Astrocyte (in vitro differentiated cells and primary cell): ENCODE measurements at regions not wholly inside any gene's neighbourhood (a gene's known extent, or its start where the extent isn't known, plus 50 kb on each side); places are given as distances from the start of the nearest gene placed in this dataset.

Experiments used
- DNase-seq: peaks from one replicate; pipeline ENCODE4 v3.0.0-alpha.2; 2010; ENCODE audit warnings: low read depth
- FAIRE-seq: peaks from 2 replicates; lab custom pipeline; 2011; peaks lifted over from hg19 to GRCh38; lab: Jason Lieb, UNC
- H2AFZ ChIP-seq: 2 replicates; pipeline ENCODE4 v1.6.0; 2012; ENCODE audit warnings: low read depth, low read length, inconsistent platforms
- H3K27ac ChIP-seq: 2 replicates; pipeline ENCODE4 v1.5.1; 2011; ENCODE audit warnings: low read depth, low read length, inconsistent platforms
- H3K27me3 ChIP-seq: 2 replicates; pipeline ENCODE4 v1.6.0; 2011; ENCODE audit warnings: low read length, inconsistent platforms; ENCODE audit not compliant: insufficient read depth
- H3K36me3 ChIP-seq: 2 replicates; pipeline ENCODE4 v1.5.1; 2011; ENCODE audit warnings: low read length, inconsistent platforms; ENCODE audit not compliant: insufficient read depth
- H3K4me1 ChIP-seq: 2 replicates; pipeline ENCODE4 v1.5.1; 2011; ENCODE audit warnings: low read length, inconsistent platforms; ENCODE audit not compliant: insufficient read depth
- H3K4me2 ChIP-seq: 2 replicates; pipeline ENCODE4 v1.6.0; 2012; ENCODE audit warnings: low read length, inconsistent platforms
- H3K4me3 ChIP-seq: 2 replicates; pipeline ENCODE4 v1.5.1; 2011; ENCODE audit warnings: low read depth, mild to moderate bottlenecking, low read length, inconsistent platforms; ENCODE audit not compliant: insufficient read depth
- H3K79me2 ChIP-seq: 2 replicates; pipeline ENCODE4 v1.6.0; 2012; ENCODE audit warnings: mild to moderate bottlenecking, low read length, inconsistent platforms; ENCODE audit not compliant: insufficient read depth
- H3K9ac ChIP-seq: 2 replicates; pipeline ENCODE4 v1.6.0; 2012; ENCODE audit warnings: mild to moderate bottlenecking, low read length, inconsistent platforms
- H3K9me3 ChIP-seq: 2 replicates; pipeline ENCODE4 v1.5.1; 2012; ENCODE audit warnings: low read depth, mild to moderate bottlenecking, low read length, inconsistent platforms; ENCODE audit not compliant: insufficient read depth
- H4K20me1 ChIP-seq: 2 replicates; pipeline ENCODE4 v1.6.0; 2012; ENCODE audit warnings: low read length, inconsistent platforms; ENCODE audit not compliant: insufficient read depth
- H3K27ac Mint-ChIP-seq: one replicate; pipeline ENCODE4 v1.8.0; 2021; ENCODE audit warnings: mild to moderate bottlenecking, mixed read lengths; ENCODE audit not compliant: unreplicated experiment
- H3K27me3 Mint-ChIP-seq: one replicate; pipeline ENCODE4 v1.8.0; 2021; ENCODE audit warnings: low read depth, mixed read lengths; ENCODE audit not compliant: unreplicated experiment
- H3K36me3 Mint-ChIP-seq: one replicate; pipeline ENCODE4 v1.8.0; 2021; ENCODE audit warnings: low read depth, mixed read lengths; ENCODE audit not compliant: unreplicated experiment
- H3K4me1 Mint-ChIP-seq: one replicate; pipeline ENCODE4 v1.8.0; 2021; ENCODE audit warnings: low read depth, mixed read lengths; ENCODE audit not compliant: unreplicated experiment
- H3K4me3 Mint-ChIP-seq: one replicate; pipeline ENCODE4 v1.8.0; 2021; ENCODE audit warnings: mild to moderate bottlenecking, moderate library complexity, mixed read lengths; ENCODE audit not compliant: unreplicated experiment
- H3K9me3 Mint-ChIP-seq: one replicate; pipeline ENCODE4 v1.8.0; 2021; ENCODE audit warnings: mild to moderate bottlenecking, mixed read lengths; ENCODE audit not compliant: unreplicated experiment
- CTCF ChIP-seq: IDR thresholded peaks from 2 replicates; pipeline ENCODE4 v1.5.1; 2011; ENCODE audit warnings: low read depth, mild to moderate bottlenecking, inconsistent platforms, low read length, moderate library complexity; ENCODE audit not compliant: insufficient read depth
- EZH2 ChIP-seq: IDR thresholded peaks from 2 replicates; pipeline ENCODE4 v1.6.1; 2012; ENCODE audit warnings: mild to moderate bottlenecking, low read length, inconsistent platforms; ENCODE audit not compliant: insufficient read depth

GRCh38 chr15:37709669-37710068, 224.8 kb upstream of the TMCO5A start:
- no peak for FAIRE-seq
- Histone ChIP-seq H3K79me2 (no peaks in the 10 kb centered on the region), H3K36me3 (no peaks in the 10 kb centered on the region), H4K20me1 (no peaks in the 10 kb centered on the region), H3K27me3 (no peaks in the 10 kb centered on the region), H3K4me2 (no peak overlapping the region), H3K9ac (no peak overlapping the region), H2AFZ (no peak overlapping the region), H3K9me3 (no peaks in the 10 kb centered on the region), H3K27ac (no peak overlapping the region), H3K4me1 (no peaks in the 10 kb centered on the region), H3K4me3 (no peak overlapping the region)
- Mint-ChIP-seq H3K36me3 (no peaks in the 10 kb centered on the region), H3K4me1 (no peaks in the 10 kb centered on the region), H3K4me3 (no peak overlapping the region), H3K27ac (no peak overlapping the region), H3K27me3 (no peaks in the 10 kb centered on the region), H3K9me3 (peaks cover 6% of the 10 kb centered on the region)
- DNase-seq, result no peak
- TF ChIP-seq CTCF, result no peak
- TF ChIP-seq EZH2, result no peak

GRCh38 chr15:37715101-37715500, 219.3 kb upstream of the TMCO5A start:
- DNase-seq (no peak), FAIRE-seq (no peak)
- Histone ChIP-seq H3K9ac (no peak overlapping the region), H3K79me2 (no peaks in the 10 kb centered on the region), H3K4me1 (no peaks in the 10 kb centered on the region), H3K27ac (no peak overlapping the region), H3K4me3 (no peak overlapping the region), H3K27me3 (no peaks in the 10 kb centered on the region), H3K9me3 (no peaks in the 10 kb centered on the region), H3K36me3 (no peaks in the 10 kb centered on the region), H3K4me2 (no peak overlapping the region), H4K20me1 (no peaks in the 10 kb centered on the region), H2AFZ (no peak overlapping the region)
- no peaks in the 10 kb centered on the region for H3K27me3 Mint-ChIP-seq
- H3K36me3 Mint-ChIP-seq, result no peaks in the 10 kb centered on the region
- H3K27ac Mint-ChIP-seq, result no peak overlapping the region
- TF ChIP-seq CTCF (no peak), EZH2 (no peak)
- H3K4me1 Mint-ChIP-seq, result no peaks in the 10 kb centered on the region
- H3K4me3 Mint-ChIP-seq, result no peak overlapping the region
- H3K9me3 Mint-ChIP-seq, result peaks cover 6% of the 10 kb centered on the region

GRCh38 chr15:37720267-37720666, 214.2 kb upstream of the TMCO5A start:
- FAIRE-seq, result no peak
- no peak overlapping the region for H2AFZ ChIP-seq

More at GRCh38 chr15:37720267-37720666, 214.2 kb upstream of the TMCO5A start:
- Mint-ChIP-seq H3K9me3 (peaks cover 2% of the 10 kb centered on the region), H3K36me3 (no peaks in the 10 kb centered on the region), H3K4me1 (no peaks in the 10 kb centered on the region), H3K4me3 (no peak overlapping the region), H3K27me3 (no peaks in the 10 kb centered on the region), H3K27ac (no peak overlapping the region)
- no peaks in the 10 kb centered on the region for H3K9me3 ChIP-seq
- H3K27ac ChIP-seq, result no peak overlapping the region
- no peaks in the 10 kb centered on the region for H3K4me1 ChIP-seq
- no peak overlapping the region for H3K4me3 ChIP-seq
- no peaks in the 10 kb centered on the region for H3K79me2 ChIP-seq
- TF ChIP-seq CTCF, result no peak
- no peak for TF ChIP-seq EZH2
- H3K27me3 ChIP-seq, result no peaks in the 10 kb centered on the region
- no peak for DNase-seq
- no peak overlapping the region for H3K4me2 ChIP-seq
- H3K36me3 ChIP-seq, result no peaks in the 10 kb centered on the region
- H3K9ac ChIP-seq, result no peak overlapping the region
- H4K20me1 ChIP-seq, result no peaks in the 10 kb centered on the region
